Thyroid gland (tissue), 4 donors: ENCODE measurements at regions not wholly inside any gene's neighbourhood (a gene's known extent, or its start where the extent isn't known, plus 50 kb on each side); places are given as distances from the start of the nearest gene placed in this dataset.

Source experiments
- POLR2A ChIP-seq, 2 donors: fragments of 450-650 bp; IDR thresholded peaks; one replicate each; pipeline ENCODE4 v1.6.1; 2017; ENCODE audit warnings: antibody characterized with exemption in 2 of 2, mild to moderate bottlenecking in 2 of 2, moderate library complexity in 1 of 2
- TF ChIP-seq, protein P1 (sequence below), 6 experiments: fragments of 200-600 bp in 3 of 6; fragments of 450-650 bp in 3 of 6; sonication (generic) in 3 of 6; IDR thresholded peaks; one replicate each; pipeline ENCODE4 v1.5.1; 2016 to 2019; ENCODE audit warnings: antibody characterized with exemption in 6 of 6, mild to moderate bottlenecking in 2 of 6, inconsistent platforms in 1 of 6, moderate library complexity in 1 of 6

DNA sequence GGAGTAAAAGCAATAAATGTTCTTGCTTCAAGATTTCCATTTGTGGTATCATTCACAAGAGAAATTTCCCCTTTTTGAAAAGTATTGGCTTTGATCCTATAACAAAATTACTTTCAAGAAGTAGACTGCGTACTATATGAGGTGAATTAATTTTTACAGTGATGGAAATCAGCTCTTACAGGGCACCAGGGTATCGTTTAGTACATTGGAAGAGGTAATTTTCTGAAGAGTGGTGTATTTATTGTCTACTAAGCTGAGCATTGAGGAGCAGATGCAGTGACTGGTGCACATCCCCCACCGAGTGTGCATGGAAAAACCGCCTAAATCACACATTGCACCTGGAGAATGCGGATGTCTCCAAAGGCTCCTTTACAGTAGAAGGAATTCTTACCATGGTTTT, 209.5 kb downstream of the SAMD5 start:
- TF ChIP-seq, protein P1, sequence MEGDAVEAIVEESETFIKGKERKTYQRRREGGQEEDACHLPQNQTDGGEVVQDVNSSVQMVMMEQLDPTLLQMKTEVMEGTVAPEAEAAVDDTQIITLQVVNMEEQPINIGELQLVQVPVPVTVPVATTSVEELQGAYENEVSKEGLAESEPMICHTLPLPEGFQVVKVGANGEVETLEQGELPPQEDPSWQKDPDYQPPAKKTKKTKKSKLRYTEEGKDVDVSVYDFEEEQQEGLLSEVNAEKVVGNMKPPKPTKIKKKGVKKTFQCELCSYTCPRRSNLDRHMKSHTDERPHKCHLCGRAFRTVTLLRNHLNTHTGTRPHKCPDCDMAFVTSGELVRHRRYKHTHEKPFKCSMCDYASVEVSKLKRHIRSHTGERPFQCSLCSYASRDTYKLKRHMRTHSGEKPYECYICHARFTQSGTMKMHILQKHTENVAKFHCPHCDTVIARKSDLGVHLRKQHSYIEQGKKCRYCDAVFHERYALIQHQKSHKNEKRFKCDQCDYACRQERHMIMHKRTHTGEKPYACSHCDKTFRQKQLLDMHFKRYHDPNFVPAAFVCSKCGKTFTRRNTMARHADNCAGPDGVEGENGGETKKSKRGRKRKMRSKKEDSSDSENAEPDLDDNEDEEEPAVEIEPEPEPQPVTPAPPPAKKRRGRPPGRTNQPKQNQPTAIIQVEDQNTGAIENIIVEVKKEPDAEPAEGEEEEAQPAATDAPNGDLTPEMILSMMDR (IDR thresholded peaks at IDR 0.05) = no peak
- no peak for TF ChIP-seq POLR2A (IDR thresholded peaks at IDR 0.05)
